IPS-18c (cell line): ENCODE measurements at regions not wholly inside any gene's neighbourhood (a gene's known extent, or its start where the extent isn't known, plus 50 kb on each side); places are given as distances from the start of the nearest gene placed in this dataset.

Source experiments
- H3K4me3 ChIP-seq: 2 replicates; pipeline ENCODE4 v1.7.0; 2013; ENCODE audit warnings: low read depth, mild to moderate bottlenecking, low read length, moderate library complexity; ENCODE audit not compliant: insufficient read depth
- H3K9me3 ChIP-seq: one replicate; pipeline ENCODE4 v1.6.1; 2013; ENCODE audit warnings: mild to moderate bottlenecking, low read length, moderate library complexity; ENCODE audit not compliant: control insufficient read depth, insufficient read depth

- Histone ChIP-seq H3K9me3 (no peaks in the 10 kb centered on the region), H3K4me3 (peak overlapping the region; percentile 57; the same call in 1 of the 2 replicates)
Measured at GRCh38 chr1:58902830-58903513, 119.1 kb upstream of the JUN start.

GRCh38 chr1:58903514-58904298 lies 119.9 kb upstream of the JUN start:
- Histone ChIP-seq H3K9me3 (no peaks in the 10 kb centered on the region), H3K4me3 (peak overlapping the region; percentile 57)

- Histone ChIP-seq H3K4me3 (peak overlapping the region; percentile 57; the same call in 1 of the 2 replicates), H3K9me3 (no peaks in the 10 kb centered on the region)
Measured at GRCh38 chr1:58904299-58905125, 120.7 kb upstream of the JUN start.

GRCh38 chr1:58905126-58905490 lies 121.3 kb upstream of the JUN start:
- no peak overlapping the region for H3K4me3 ChIP-seq
- no peaks in the 10 kb centered on the region for H3K9me3 ChIP-seq

- Histone ChIP-seq H3K4me3 (no peak overlapping the region), H3K9me3 (no peaks in the 10 kb centered on the region)
Measured at GRCh38 chr1:58905628-58906221, 121.9 kb upstream of the JUN start.

GRCh38 chr1:58907398-58907797 lies 123.6 kb upstream of the JUN start:
- Histone ChIP-seq H3K9me3 (no peaks in the 10 kb centered on the region), H3K4me3 (no peak overlapping the region)

- H3K9me3 ChIP-seq: no peaks in the 10 kb centered on the region
- no peak overlapping the region for H3K4me3 ChIP-seq
Measured at GRCh38 chr1:58908561-58909560, 125.0 kb upstream of the JUN start.

- Histone ChIP-seq H3K9me3 (no peaks in the 10 kb centered on the region), H3K4me3 (no peak overlapping the region)
Measured at GRCh38 chr1:58909914-58910681, 126.3 kb upstream of the JUN start.

- no peak overlapping the region for H3K4me3 ChIP-seq
- no peaks in the 10 kb centered on the region for H3K9me3 ChIP-seq
Measured at GRCh38 chr1:58911841-58912499, 128.1 kb upstream of the JUN start.

GRCh38 chr1:58914925-58915324 lies 131.1 kb upstream of the JUN start:
- no peak overlapping the region for H3K4me3 ChIP-seq
- H3K9me3 ChIP-seq: no peaks in the 10 kb centered on the region

- Histone ChIP-seq H3K4me3 (no peak overlapping the region), H3K9me3 (no peaks in the 10 kb centered on the region)
Measured at GRCh38 chr1:58917436-58917835, 133.6 kb upstream of the JUN start.

GRCh38 chr1:58919226-58919958 lies 135.5 kb upstream of the JUN start:
- H3K9me3 ChIP-seq: no peaks in the 10 kb centered on the region
- no peak overlapping the region for H3K4me3 ChIP-seq

- Histone ChIP-seq H3K4me3 (no peak overlapping the region), H3K9me3 (no peaks in the 10 kb centered on the region)
Measured at GRCh38 chr1:58919959-58920321, 136.1 kb upstream of the JUN start.

GRCh38 chr1:58921342-58921741 lies 137.5 kb upstream of the JUN start:
- H3K4me3 ChIP-seq: no peak overlapping the region

GRCh38 chr1:58921751-58922150 lies 137.9 kb upstream of the JUN start:
- peaks cover 2% of the 10 kb centered on the region for H3K9me3 ChIP-seq
- no peak overlapping the region for H3K4me3 ChIP-seq

More at GRCh38 chr1:58921342-58921741, 137.5 kb upstream of the JUN start:
- peaks cover 2% of the 10 kb centered on the region for H3K9me3 ChIP-seq
